Mesothelial cell of epicardium (in vitro differentiated cells): ENCODE measurements at regions not wholly inside any gene's neighbourhood (a gene's known extent, or its start where the extent isn't known, plus 50 kb on each side); places are given as distances from the start of the nearest gene placed in this dataset.

Experiments used
- DNase-seq, 2 experiments: peaks; one replicate each; pipeline ENCODE4 v3.0.0; 2021; ENCODE audit warnings: low spot score in 2 of 2; ENCODE audit not compliant: unreplicated experiment in 2 of 2
- H3K27ac Mint-ChIP-seq: 2 replicates; pipeline ENCODE4 v1.8.0; 2021; ENCODE audit warnings: mixed read lengths
- H3K27me3 Mint-ChIP-seq: 2 replicates; pipeline ENCODE4 v1.8.0; 2021; ENCODE audit warnings: low read depth, mixed read lengths
- H3K36me3 Mint-ChIP-seq: 2 replicates; pipeline ENCODE4 v1.8.0; 2021; ENCODE audit warnings: mixed read lengths
- H3K4me1 Mint-ChIP-seq: 2 replicates; pipeline ENCODE4 v1.8.0; 2021; ENCODE audit warnings: mixed read lengths
- H3K4me3 Mint-ChIP-seq: 2 replicates; pipeline ENCODE4 v1.8.0; 2021; ENCODE audit warnings: mild to moderate bottlenecking, moderate library complexity, mixed read lengths
- H3K9me3 Mint-ChIP-seq: 2 replicates; pipeline ENCODE4 v1.8.0; 2021; ENCODE audit warnings: mixed read lengths
- CTCF ChIP-seq: fragments of 200-600 bp; sonication (generic); IDR thresholded peaks from one replicate; pipeline ENCODE4 v1.5.0; 2021; ENCODE audit warnings: antibody characterized with exemption; ENCODE audit not compliant: unreplicated experiment

GRCh38 chr13:64471916-64472315, 2758.2 kb downstream of the PCDH9 start:
- TF ChIP-seq CTCF = peak; percentile 16
- H3K36me3 Mint-ChIP-seq = peaks cover 8% of the 10 kb centered on the region
- no peak for DNase-seq

GRCh38 chr13:64470751-64471150, 2759.4 kb downstream of the PCDH9 start:
- Mint-ChIP-seq H3K4me1 (peaks cover 30% of the 10 kb centered on the region), H3K4me3 (no peak overlapping the region), H3K27ac (no peak overlapping the region), H3K27me3 (no peaks in the 10 kb centered on the region), H3K9me3 (peaks cover 8% of the 10 kb centered on the region), H3K36me3 (peaks cover 3% of the 10 kb centered on the region)
- DNase-seq = no peak
- TF ChIP-seq CTCF = no peak

More at GRCh38 chr13:64471916-64472315, 2758.2 kb downstream of the PCDH9 start:
- Mint-ChIP-seq H3K27me3 (no peaks in the 10 kb centered on the region), H3K27ac (no peak overlapping the region), H3K4me1 (peaks cover 26% of the 10 kb centered on the region), H3K4me3 (no peak overlapping the region), H3K9me3 (peaks cover 16% of the 10 kb centered on the region)

- H3K27ac Mint-ChIP-seq = no peak overlapping the region
- no peaks in the 10 kb centered on the region for H3K36me3 Mint-ChIP-seq
- H3K4me1 Mint-ChIP-seq = peaks cover 5% of the 10 kb centered on the region
- no peaks in the 10 kb centered on the region for H3K27me3 Mint-ChIP-seq
- peaks cover 8% of the 10 kb centered on the region for H3K9me3 Mint-ChIP-seq
- no peak for DNase-seq
- TF ChIP-seq CTCF = no peak
- no peak overlapping the region for H3K4me3 Mint-ChIP-seq
Observed at GRCh38 chr13:64459778-64460177, 2770.4 kb downstream of the PCDH9 start.

GRCh38 chr13:64457976-64458375, 2772.2 kb downstream of the PCDH9 start:
- H3K4me1 Mint-ChIP-seq = peaks cover 5% of the 10 kb centered on the region
- no peak for DNase-seq

GRCh38 chr13:64455124-64455523, 2775.0 kb downstream of the PCDH9 start:
- Mint-ChIP-seq H3K27ac (no peak overlapping the region), H3K27me3 (no peaks in the 10 kb centered on the region), H3K4me3 (no peak overlapping the region), H3K36me3 (no peaks in the 10 kb centered on the region), H3K4me1 (peaks cover 5% of the 10 kb centered on the region), H3K9me3 (peaks cover 7% of the 10 kb centered on the region)
- DNase-seq = no peak
- TF ChIP-seq CTCF = no peak

More at GRCh38 chr13:64457976-64458375, 2772.2 kb downstream of the PCDH9 start:
- no peak for TF ChIP-seq CTCF
- H3K4me3 Mint-ChIP-seq = no peak overlapping the region
- no peaks in the 10 kb centered on the region for H3K27me3 Mint-ChIP-seq
- H3K36me3 Mint-ChIP-seq = no peaks in the 10 kb centered on the region
- peaks cover 8% of the 10 kb centered on the region for H3K9me3 Mint-ChIP-seq
- H3K27ac Mint-ChIP-seq = no peak overlapping the region

- Mint-ChIP-seq H3K9me3 (no peaks in the 10 kb centered on the region), H3K4me1 (peaks cover 4% of the 10 kb centered on the region), H3K36me3 (no peaks in the 10 kb centered on the region), H3K27me3 (no peaks in the 10 kb centered on the region), H3K27ac (no peak overlapping the region), H3K4me3 (no peak overlapping the region)
- TF ChIP-seq CTCF = no peak
- no peak for DNase-seq
Observed at GRCh38 chr13:64453831-64454230, 2776.3 kb downstream of the PCDH9 start.
